GM21619 (cell line): ENCODE measurements at regions not wholly inside any gene's neighbourhood (a gene's known extent, or its start where the extent isn't known, plus 50 kb on each side); places are given as distances from the start of the nearest gene placed in this dataset.
"Not testable (repeated sequence)": the region's sequence is repeated elsewhere in the genome, so short reads cannot be mapped to it uniquely, and the experiment has no call there.

Source experiments
- ATAC-seq: cut with Tn5 transposase; IDR thresholded peaks from one replicate; pipeline ENCODE4 v1.9.1; 2021; ENCODE audit not compliant: unreplicated experiment

DNA sequence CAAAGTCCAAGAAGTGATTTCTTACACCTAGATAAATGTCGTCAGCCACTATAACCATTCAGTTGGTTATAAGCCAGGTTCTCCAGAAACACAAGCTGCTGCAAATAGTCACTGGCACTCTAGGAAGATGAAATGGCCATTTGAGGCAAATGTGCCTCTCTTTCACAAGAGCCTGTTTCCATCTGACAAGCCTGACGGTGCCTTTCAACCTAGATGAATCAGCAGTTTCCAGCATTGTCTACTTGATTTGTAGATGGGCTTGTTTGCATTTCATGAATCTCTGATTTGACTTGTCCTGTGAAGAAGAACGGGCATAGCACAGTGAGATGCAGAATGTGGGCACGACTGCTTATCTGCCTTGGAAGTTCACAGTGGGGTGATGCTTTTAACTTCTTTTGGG is 327.2 kb downstream of the LMO7 start:
- ATAC-seq = no peak

DNA sequence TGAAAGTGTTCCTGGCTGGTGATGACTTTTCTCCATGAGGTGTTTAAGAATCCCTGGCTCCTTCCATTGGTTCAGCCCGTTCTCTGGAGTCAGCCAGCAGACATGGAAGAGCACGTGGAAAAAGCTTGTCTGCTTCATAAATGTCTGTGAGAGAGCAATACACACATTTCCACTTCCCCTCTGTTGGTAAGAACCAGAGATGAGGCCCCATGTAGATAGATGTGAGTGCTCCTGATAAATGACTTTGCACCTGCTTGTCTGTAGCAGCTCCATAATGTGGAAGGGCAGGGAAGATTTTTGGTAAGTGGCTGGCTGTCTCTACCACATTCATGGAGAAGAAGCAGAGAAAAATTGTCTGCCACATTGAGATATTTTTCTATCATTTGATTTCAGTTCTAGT is 325.8 kb downstream of the LMO7 start:
- no peak for ATAC-seq

DNA sequence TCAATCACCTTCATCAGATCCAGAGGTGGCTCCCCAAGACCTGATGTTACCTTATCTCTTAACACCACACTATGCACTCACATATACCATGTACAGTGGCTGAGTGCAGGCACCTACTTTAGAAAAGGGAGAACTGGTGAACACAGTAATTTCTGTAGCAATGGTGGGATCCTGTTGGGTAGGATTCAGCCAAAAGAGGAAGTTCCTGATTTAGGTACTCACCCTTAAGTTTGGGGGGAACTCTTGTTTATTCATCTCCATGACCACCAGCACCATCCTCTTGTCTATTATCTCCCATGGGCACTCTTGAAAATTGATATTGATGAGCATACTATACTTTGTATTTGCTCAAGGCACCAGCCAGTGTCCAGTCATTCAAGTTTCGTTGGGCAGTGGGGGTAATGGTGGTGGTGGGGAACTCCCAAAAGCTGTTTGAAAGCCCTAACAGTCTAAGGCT is 324.4 kb downstream of the LMO7 start:
- peak; percentile 92 for ATAC-seq

DNA sequence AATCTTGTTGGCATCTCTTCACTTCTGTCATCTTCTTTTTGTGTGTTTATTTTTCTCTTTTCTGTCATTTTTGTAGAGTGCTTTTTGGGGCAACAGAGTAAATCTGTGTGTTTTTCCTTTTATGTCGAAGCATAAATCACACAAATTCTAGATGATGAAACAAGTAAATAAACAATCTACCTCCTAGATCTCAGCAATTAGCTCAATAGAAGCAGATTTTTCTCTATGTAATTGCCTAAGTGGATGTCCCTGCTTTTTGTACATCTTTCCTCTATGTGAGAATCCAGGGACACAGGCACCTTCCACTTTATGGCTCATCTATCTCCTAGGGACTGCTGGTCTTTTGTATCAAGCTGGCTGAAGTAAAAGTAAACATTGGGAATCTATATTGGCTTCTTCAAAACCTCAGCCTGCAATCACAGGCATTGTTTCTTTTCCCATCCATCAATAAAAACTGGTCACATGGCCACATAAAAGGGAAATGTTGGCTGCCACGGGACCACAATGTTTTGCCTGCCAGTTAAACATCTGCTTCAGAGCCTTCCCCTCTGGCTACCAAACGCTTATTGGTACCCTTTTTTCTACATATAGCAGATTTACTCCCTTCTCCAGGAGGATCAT is 323.8 kb downstream of the LMO7 start:
- ATAC-seq = no peak

GRCh38 chr13:75953589-75953988 is 317.5 kb downstream of the LMO7 start:
- not testable (repeated sequence) for ATAC-seq

DNA sequence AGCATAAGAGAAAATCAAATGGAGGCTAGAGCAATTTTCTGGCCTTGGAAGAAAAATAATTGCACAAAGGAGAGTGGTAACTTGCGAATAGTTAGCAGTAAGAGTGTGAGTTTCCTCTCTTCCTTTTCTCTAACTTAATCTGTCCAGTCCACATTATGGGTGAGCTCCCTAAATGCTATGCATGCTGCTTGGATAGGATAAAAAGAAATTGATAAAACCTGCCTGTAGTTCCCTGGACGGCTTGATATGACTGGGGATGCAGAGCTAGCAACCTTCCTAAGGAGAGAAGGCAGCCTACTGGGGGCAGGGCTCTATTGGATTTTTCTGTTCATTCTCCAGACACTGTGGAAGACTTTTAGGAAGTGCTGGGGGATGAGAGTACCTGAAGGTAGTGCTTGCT is 311.3 kb downstream of the LMO7 start:
- no peak for ATAC-seq

GRCh38 chr13:75946536-75947284 is 310.6 kb downstream of the LMO7 start:
- ATAC-seq = no peak

DNA sequence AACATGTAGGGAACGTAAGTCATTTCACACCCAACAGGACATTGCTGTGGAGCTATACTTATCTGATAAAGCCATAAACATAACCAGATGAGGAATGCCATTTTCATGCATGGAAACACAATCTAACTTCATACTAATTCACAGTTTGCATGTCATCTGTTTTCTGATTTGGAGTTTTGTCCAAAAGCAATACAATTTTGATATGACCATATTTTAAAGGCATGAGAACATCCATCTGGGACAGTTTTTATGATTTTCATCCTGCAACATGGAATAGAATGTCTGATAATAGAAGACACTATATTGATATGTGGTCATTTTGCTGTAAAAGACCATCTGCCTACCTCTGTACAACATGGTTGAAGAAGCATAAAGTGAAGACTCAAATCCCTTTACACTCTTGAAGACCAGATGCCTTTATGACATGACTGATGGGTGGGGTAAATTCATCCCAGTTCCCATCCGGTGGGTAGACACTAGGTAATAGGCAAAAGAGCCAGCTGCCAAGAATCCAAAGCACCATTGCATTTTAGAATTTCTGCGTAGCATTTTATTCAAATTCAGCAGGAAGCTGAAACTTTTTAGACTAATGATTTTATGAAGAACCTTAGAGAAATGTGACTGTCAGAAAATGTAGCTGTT is 309.8 kb downstream of the LMO7 start:
- ATAC-seq = no peak

GRCh38 chr13:75938811-75939560 is 302.9 kb downstream of the LMO7 start:
- ATAC-seq = no peak

GRCh38 chr13:75936791-75937190 is 300.7 kb downstream of the LMO7 start:
- ATAC-seq = no peak

- ATAC-seq = no peak
These were observed 299.7 kb downstream of the LMO7 start for GRCh38 chr13:75935805-75936204.

DNA sequence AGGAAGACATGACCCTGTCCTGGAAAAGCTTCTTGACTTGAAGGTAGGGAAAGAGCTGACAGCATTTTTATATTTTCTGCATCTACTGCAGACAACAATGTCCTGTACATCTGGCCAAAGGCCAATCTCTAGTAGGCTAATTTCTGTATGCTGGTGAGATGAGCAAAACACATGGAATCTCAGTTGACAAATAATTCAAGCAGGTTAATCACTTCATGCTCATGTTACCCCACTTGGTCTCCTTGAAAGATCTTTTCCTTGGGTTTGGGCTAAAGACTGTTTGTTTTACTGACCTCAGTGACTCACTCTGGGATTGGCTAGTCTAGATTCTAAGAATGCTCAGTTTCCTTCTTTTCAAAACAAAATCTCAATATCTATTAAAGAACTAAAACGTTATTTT is 298.8 kb downstream of the LMO7 start:
- no peak for ATAC-seq

DNA sequence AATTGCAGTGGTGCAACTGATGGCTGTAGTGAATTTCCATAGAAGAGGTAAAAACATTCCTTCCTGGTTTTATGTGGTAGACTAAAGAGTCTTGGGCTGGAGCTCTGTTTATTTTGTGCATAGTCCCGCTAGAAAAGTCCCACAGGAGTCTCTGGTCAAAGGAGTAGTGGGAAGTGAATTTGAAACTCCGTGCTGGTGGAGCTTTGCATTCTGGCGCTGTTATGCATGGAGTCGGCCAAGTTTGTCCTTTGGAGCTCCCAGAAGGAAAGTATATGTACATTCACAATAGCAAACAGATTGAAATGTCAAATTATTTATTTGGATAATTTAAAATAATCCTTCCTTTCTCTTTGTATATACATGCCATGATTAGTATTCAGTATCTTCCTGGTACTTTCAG is 296.5 kb downstream of the LMO7 start:
- no peak for ATAC-seq

DNA sequence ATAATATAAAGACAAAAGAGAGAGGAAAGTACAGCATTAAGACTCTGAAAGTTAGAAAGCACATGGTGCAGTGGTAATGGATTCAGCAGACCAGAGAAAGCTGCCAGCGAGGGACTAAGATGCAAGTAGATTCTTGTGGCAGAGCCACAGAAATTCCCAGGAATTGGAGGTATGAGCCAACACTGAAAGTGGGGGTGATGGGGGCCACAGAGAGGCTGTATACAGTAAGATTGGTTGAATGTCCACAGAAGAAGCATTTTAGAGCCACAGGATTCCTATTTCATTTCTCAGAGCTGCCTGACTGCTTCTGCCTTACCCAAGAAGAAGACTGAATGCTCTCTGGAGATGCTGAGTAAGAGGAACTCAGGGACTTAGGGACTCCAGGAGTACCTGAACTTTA is 295.0 kb downstream of the LMO7 start:
- no peak for ATAC-seq

GRCh38 chr13:75929076-75929475 is 292.9 kb downstream of the LMO7 start:
- ATAC-seq = no peak

GRCh38 chr13:75927183-75927669 is 291.1 kb downstream of the LMO7 start:
- ATAC-seq = no peak

DNA sequence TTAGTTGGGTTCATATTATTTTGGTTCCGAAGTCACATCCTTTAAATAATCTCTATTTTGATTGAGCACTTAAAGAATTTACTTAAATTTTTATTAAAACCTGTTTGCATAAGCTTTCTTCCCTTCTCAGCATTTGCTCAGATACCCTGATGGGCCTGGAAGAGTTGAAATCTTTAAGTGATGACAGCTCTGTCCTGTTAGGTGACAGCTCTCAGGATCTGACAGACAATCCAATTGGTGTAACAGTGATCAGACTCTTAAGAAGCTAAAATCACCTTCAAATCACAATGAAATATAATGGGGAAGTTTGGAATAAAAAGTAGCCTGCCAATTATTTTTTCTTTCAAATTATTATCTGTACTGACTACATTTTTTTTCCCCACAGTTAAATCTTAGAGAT is 284.4 kb downstream of the LMO7 start:
- ATAC-seq = no peak

DNA sequence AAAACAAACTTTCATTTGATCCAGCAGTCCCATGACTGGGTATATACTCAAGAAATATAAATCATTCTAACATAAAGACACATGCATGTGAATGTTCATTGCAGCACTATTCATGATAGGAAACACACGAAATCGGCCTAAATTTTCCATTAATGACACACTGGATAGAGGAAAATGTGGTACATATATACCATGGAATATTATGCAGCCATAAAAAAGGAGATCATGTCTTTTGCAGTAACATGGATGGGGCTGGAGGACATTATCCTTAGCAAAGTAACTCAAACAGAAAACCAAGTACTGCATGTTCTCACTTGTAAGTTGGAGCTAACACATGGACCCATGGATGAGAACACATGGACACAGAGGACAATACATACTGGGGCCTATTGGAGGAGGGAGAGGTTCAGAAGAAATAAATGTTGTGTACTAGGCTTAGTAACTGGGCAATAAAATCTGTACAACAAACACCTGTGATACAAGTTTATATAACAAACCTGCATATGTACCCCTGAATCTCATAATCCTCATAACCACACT is 283.6 kb downstream of the LMO7 start:
- ATAC-seq = no peak

DNA sequence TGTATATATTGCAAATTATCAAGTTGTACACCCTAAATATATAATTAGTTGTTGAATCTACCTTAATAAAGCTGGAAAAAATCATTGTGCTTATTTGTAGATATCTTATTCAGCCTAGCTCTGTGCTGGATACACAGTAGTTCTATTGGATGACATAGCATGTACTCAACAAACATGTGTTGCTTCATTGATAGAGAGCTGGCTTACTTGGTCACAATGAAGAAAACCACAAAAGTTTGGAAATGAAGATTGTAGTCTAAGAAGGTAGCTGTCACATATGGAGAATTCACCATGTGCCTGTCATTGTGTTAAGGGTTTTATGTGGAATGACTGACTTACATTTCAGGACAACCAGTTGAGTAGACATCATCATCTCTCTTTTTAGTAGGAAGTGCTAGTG is 278.9 kb downstream of the LMO7 start:
- no peak for ATAC-seq

DNA sequence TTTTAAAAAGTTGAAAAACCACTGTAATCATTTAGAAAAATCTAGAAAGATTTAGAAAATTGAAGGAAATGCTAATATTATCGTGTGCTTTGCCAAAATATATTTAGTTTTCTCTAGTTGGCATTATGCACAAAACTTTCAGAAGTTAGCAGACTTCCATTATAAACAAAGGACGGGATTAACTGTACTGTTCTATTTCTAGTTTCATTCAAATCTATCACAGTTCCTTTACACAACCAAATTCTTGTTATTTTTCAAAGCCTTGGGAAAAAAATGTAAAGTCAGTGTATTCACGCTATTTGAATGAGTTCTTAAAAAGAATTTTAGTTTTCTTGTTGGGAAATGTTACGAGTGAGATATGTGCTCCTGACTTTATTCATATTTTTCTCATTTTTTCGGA is 277.8 kb downstream of the LMO7 start:
- no peak for ATAC-seq

DNA sequence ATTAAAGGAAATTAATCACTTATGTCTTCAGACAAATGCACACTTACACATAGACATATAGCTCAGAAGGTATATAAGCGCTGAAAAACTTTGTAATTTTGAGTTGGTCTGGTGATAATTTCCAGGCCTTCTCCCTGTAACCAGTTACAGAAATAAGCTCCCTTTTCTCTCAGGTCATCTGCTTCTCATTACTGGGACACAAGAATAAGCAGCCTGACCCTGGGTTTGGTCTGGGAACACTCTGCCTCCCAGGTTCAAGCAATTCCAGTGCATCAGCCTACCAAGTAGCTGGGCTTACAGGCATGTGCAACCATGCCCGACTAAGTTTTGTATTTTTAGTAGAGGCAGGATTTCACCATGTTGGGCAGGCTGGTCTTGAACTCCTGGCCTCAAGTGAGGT is 274.5 kb downstream of the LMO7 start:
- ATAC-seq = no peak
